CD14-positive monocyte (primary cell): ENCODE measurements at regions not wholly inside any gene's neighbourhood (a gene's known extent, or its start where the extent isn't known, plus 50 kb on each side); places are given as distances from the start of the nearest gene placed in this dataset.

Source experiments
- DNase-seq, 3 donors: peaks; one replicate each; pipeline ENCODE4 v3.0.0-alpha.2; 2011 to 2022
- H2AFZ ChIP-seq: 2 replicates; pipeline ENCODE4 v1.6.0; 2012; ENCODE audit warnings: mild to moderate bottlenecking, low read depth, low read length, inconsistent platforms; ENCODE audit not compliant: insufficient read depth, poor library complexity, severe bottlenecking
- H3K27ac ChIP-seq, 2 donors: 1 replicate in 1 of 2; 2 replicates in 1 of 2; pipeline ENCODE4 v1.5.1; 2012 to 2013; ENCODE audit warnings: low read length in 2 of 2, control low read depth in 1 of 2, inconsistent platforms in 1 of 2, low read depth in 1 of 2, mild to moderate bottlenecking in 1 of 2
- H3K27me3 ChIP-seq, 2 donors: one replicate each; pipeline versions ENCODE4 v1.6.0 to v1.6.1; 2011 to 2013; ENCODE audit warnings: low read length in 2 of 2; ENCODE audit not compliant: control insufficient read depth in 2 of 2, insufficient read depth in 2 of 2
- H3K36me3 ChIP-seq, 2 donors: replicated peaks in 1 of 2; 1 replicate in 1 of 2; 2 replicates in 1 of 2; pipeline versions ENCODE4 v1.5.1 to v1.6.1; 2012 to 2013; ENCODE audit warnings: low read length in 2 of 2, control low read depth in 1 of 2, inconsistent platforms in 1 of 2, mild to moderate bottlenecking in 1 of 2; ENCODE audit not compliant: insufficient read depth in 2 of 2, control insufficient read depth in 1 of 2
- H3K4me1 ChIP-seq, 2 donors: 1 replicate in 1 of 2; 2 replicates in 1 of 2; pipeline versions ENCODE4 v1.5.1 to v1.6.1; 2012 to 2013; ENCODE audit warnings: low read length in 2 of 2, control low read depth in 1 of 2, inconsistent platforms in 1 of 2, mild to moderate bottlenecking in 1 of 2, moderate library complexity in 1 of 2; ENCODE audit not compliant: insufficient read depth in 2 of 2, control insufficient read depth in 1 of 2
- H3K4me2 ChIP-seq: replicated peaks from 2 replicates; pipeline ENCODE3; 2012; ENCODE audit warnings: low read length, moderate library complexity, mild to moderate bottlenecking; ENCODE audit not compliant: poor library complexity, severe bottlenecking; ENCODE audit errors: extremely low read depth
- H3K4me3 ChIP-seq, 3 experiments: fragments of 200-600 bp in 1 of 3; sonication (generic) in 1 of 3; replicated peaks in 1 of 3; 1 replicate in 2 of 3; 2 replicates in 1 of 3; pipeline ENCODE4 v1.5.1; 2011 to 2013; ENCODE audit warnings: low read length in 3 of 3, mild to moderate bottlenecking in 3 of 3, control low read depth in 2 of 3, low read depth in 2 of 3, inconsistent platforms in 1 of 3, moderate library complexity in 1 of 3
- H3K79me2 ChIP-seq: 2 replicates; pipeline ENCODE4 v1.6.0; 2012; ENCODE audit warnings: mild to moderate bottlenecking, control low read depth, inconsistent platforms, low read length, moderate library complexity; ENCODE audit not compliant: insufficient read depth
- H3K9ac ChIP-seq: 2 replicates; pipeline ENCODE4 v1.6.0; 2017; ENCODE audit warnings: low read length, mild to moderate bottlenecking; ENCODE audit not compliant: insufficient read depth, poor library complexity, severe bottlenecking
- H3K9me3 ChIP-seq, 2 donors: replicated peaks in 1 of 2; 1 replicate in 1 of 2; 2 replicates in 1 of 2; pipeline versions ENCODE4 v1.5.1 to v1.6.1; 2012 to 2013; ENCODE audit warnings: low read length in 2 of 2, control low read depth in 1 of 2; ENCODE audit not compliant: control insufficient read depth in 1 of 2, insufficient read depth in 1 of 2
- H4K20me1 ChIP-seq: 2 replicates; pipeline ENCODE4 v1.6.0; 2012; ENCODE audit warnings: mild to moderate bottlenecking, low read length, control low read depth, moderate library complexity; ENCODE audit not compliant: insufficient read depth
- H3K27ac Mint-ChIP-seq, 7 donors: one replicate each; pipeline ENCODE4 v1.8.0; 2020; ENCODE audit warnings: mild to moderate bottlenecking in 7 of 7, mixed read lengths in 7 of 7, moderate library complexity in 6 of 7, inconsistent platforms in 2 of 7
- H3K27me3 Mint-ChIP-seq, 3 donors: one replicate each; pipeline ENCODE4 v1.8.0; 2021 to 2022; ENCODE audit warnings: low read depth in 3 of 3, mild to moderate bottlenecking in 3 of 3, mixed read lengths in 3 of 3, moderate library complexity in 3 of 3, inconsistent platforms in 1 of 3
- H3K36me3 Mint-ChIP-seq, 2 donors: one replicate each; pipeline ENCODE4 v1.8.0; 2020; ENCODE audit warnings: mixed read lengths in 2 of 2, inconsistent platforms in 1 of 2, mild to moderate bottlenecking in 1 of 2
- H3K4me1 Mint-ChIP-seq: one replicate; pipeline ENCODE4 v1.8.0; 2020; ENCODE audit warnings: mild to moderate bottlenecking, mixed read lengths
- H3K4me3 Mint-ChIP-seq, 2 donors: one replicate each; pipeline ENCODE4 v1.8.0; 2020; ENCODE audit warnings: mild to moderate bottlenecking in 2 of 2, mixed read lengths in 2 of 2, moderate library complexity in 1 of 2
- H3K9me3 Mint-ChIP-seq, 7 donors: one replicate each; pipeline ENCODE4 v1.8.0; 2020 to 2022; ENCODE audit warnings: mixed read lengths in 7 of 7, mild to moderate bottlenecking in 6 of 7, moderate library complexity in 6 of 7, inconsistent platforms in 2 of 7
- CTCF ChIP-seq: fragments of 200-600 bp; IDR thresholded peaks from one replicate; pipeline ENCODE4 v1.8.0; 2022; ENCODE audit warnings: antibody characterized with exemption, mild to moderate bottlenecking
- WGBS: methylation state at CpG from one replicate; pipeline ENCODE4 v1.1.5; 2013; ENCODE audit warnings: missing lambda C conversion rate; ENCODE audit not compliant: insufficient coverage; 5-methylcytosine and 5-hydroxymethylcytosine counted together
- intact Hi-C, 2 donors: fragments of 100-400 bp; cut with micrococcal nuclease; formaldehyde crosslinking; loops; one replicate each; pipeline versions ENCODE4 v1.15.0 to v1.15.1; 2023

GRCh38 chr2:149915151-149915550, 327.6 kb upstream of the MMADHC start:
- TF ChIP-seq CTCF = no peak
- Mint-ChIP-seq H3K4me3 (no peak overlapping the region), H3K9me3 (peaks cover 0 to 5% (median under 1%) of the 10 kb centered on the region in 7 donors), H3K27ac (no peak overlapping the region), H3K36me3 (no peaks in the 10 kb centered on the region), H3K27me3 (no peaks in the 10 kb centered on the region), H3K4me1 (no peaks in the 10 kb centered on the region)
- intact Hi-C loops = no loop called here
- no peaks in the 10 kb centered on the region for H4K20me1 ChIP-seq
- H3K36me3 ChIP-seq = no peaks in the 10 kb centered on the region
- no peak for DNase-seq
- no peak overlapping the region for H3K4me2 ChIP-seq
- WGBS = 91% methylated on average over 1 of the region's 3 CpGs
- no peaks in the 10 kb centered on the region for H3K79me2 ChIP-seq
- H3K27ac ChIP-seq = no peak overlapping the region
- no peaks in the 10 kb centered on the region for H3K27me3 ChIP-seq
- no peak overlapping the region for H2AFZ ChIP-seq
- H3K9me3 ChIP-seq = peaks cover 3 to 4% of the 10 kb centered on the region in 2 donors
- H3K9ac ChIP-seq = no peak overlapping the region
- no peaks in the 10 kb centered on the region for H3K4me1 ChIP-seq
- H3K4me3 ChIP-seq = no peak overlapping the region

- intact Hi-C loops = no loop called here
- Mint-ChIP-seq H3K4me3 (no peak overlapping the region), H3K27me3 (no peaks in the 10 kb centered on the region), H3K9me3 (peaks cover 0 to 15% (median 2%) of the 10 kb centered on the region in 7 donors), H3K4me1 (no peaks in the 10 kb centered on the region), H3K36me3 (no peaks in the 10 kb centered on the region), H3K27ac (no peak overlapping the region)
- DNase-seq = no peak
- Histone ChIP-seq H3K4me3 (no peak overlapping the region), H3K79me2 (no peaks in the 10 kb centered on the region), H2AFZ (no peak overlapping the region), H3K4me2 (no peak overlapping the region), H3K9ac (no peak overlapping the region), H3K27me3 (no peaks in the 10 kb centered on the region), H4K20me1 (no peaks in the 10 kb centered on the region), H3K36me3 (no peaks in the 10 kb centered on the region), H3K9me3 (no peaks in the 10 kb centered on the region), H3K27ac (no peak overlapping the region), H3K4me1 (no peaks in the 10 kb centered on the region)
- no CpG with 5 or more reads among the region's 3 CpGs for WGBS
- no peak for TF ChIP-seq CTCF
These were observed 321.4 kb upstream of the MMADHC start for GRCh38 chr2:149908726-149909683.
